ENCODE measurements at regions not wholly inside any gene's neighbourhood (a gene's known extent, or its start where the extent isn't known, plus 50 kb on each side); places are given as distances from the start of the nearest gene placed in this dataset.

DNA sequence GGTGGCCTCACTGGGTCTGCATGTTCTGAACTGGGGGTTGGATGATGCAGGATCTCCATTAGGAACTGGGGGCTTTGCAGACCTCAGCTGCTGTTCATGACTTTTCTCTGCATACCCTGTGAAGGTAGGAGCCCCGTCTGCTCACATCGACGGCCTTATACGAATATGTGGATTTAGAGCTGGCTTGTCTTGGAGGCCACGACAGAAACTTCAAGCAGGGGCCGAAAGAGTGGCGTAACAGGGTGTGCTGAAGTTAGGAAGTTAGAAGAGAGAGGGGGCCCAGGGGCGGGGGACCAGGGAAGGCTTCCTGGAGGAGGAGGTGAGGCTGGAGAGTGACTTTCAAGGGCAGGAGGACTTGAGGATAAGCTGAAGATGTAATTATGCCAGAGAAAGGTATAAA, 144.9 kb downstream of the TSN start:
- Histone ChIP-seq H3K9ac (ENCODE audit: low read depth, low read length) (no peak overlapping the region), H3K4me1 (ENCODE audit: insufficient read depth, low read length) (no peaks in the 10 kb centered on the region), H3K9me3 (ENCODE audit: insufficient read depth, low read depth, low read length) (no peaks in the 10 kb centered on the region), H3K27ac (ENCODE audit: low read depth, low read length) (no peak overlapping the region), H3K4me3 (ENCODE audit: low read length) (no peak overlapping the region), H3K27me3 (ENCODE audit: insufficient read depth, low read length) (no peaks in the 10 kb centered on the region), H3K36me3 (ENCODE audit: insufficient read depth, low read length) (no peaks in the 10 kb centered on the region)
- WGBS: 85% methylated on average over 8 of the region's 8 CpGs

DNA sequence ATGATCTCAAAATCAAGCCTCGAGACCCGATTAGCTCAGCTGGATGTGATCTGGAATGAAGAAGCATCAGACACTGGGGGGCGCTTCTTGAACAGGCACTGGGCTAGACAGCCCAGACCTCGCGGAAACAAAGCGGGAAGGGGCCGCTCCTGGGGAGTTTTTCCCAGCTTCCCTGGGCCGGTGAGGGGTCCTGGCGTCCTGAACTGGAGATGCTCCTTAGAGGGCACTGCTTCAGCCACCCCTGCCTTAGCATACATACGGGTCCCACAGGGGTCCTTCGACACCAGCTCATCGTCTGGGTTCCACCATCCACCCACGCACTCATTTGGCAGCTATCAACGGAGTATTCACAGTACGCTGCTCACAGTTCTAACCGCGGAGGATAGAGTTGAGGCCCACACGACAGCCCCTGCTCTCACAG, 146.7 kb downstream of the TSN start:
- no peak overlapping the region for H3K9ac ChIP-seq (ENCODE audit: low read depth, low read length)
- no peak overlapping the region for H3K4me3 ChIP-seq (ENCODE audit: low read length)
- no peak overlapping the region for H3K27ac ChIP-seq (ENCODE audit: low read depth, low read length)
- H3K36me3 ChIP-seq (ENCODE audit: insufficient read depth, low read length): no peaks in the 10 kb centered on the region
- no peaks in the 10 kb centered on the region for H3K4me1 ChIP-seq (ENCODE audit: insufficient read depth, low read length)
- WGBS: 90% methylated on average over 18 of the region's 18 CpGs
- H3K9me3 ChIP-seq (ENCODE audit: insufficient read depth, low read depth, low read length): no peaks in the 10 kb centered on the region
- no peaks in the 10 kb centered on the region for H3K27me3 ChIP-seq (ENCODE audit: insufficient read depth, low read length)

DNA sequence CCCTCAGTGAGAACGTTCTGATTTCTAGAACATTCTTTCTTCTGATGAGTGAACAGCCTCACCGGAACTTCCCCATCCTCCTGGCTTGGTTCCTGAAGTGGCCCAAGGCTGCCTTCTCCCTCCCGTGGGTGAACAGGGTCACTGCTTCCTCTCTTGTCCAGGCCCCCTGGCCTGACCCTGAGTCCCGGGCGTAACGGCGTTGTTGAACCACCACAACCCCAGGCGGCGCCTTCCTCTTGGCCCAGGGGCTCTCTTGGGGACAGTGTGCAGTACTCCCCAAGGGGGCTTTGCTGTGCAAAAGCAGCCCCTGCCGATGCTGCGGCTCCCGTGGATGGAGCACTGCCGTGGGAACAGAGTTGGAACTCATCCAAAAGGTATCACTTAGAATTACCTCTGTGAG, 147.2 kb downstream of the TSN start:
- no peaks in the 10 kb centered on the region for H3K27me3 ChIP-seq (ENCODE audit: insufficient read depth, low read length)
- 92% methylated on average over 13 of the region's 13 CpGs for WGBS
- H3K36me3 ChIP-seq (ENCODE audit: insufficient read depth, low read length): no peaks in the 10 kb centered on the region
- no peak overlapping the region for H3K4me3 ChIP-seq (ENCODE audit: low read length)
- no peaks in the 10 kb centered on the region for H3K9me3 ChIP-seq (ENCODE audit: insufficient read depth, low read depth, low read length)
- no peaks in the 10 kb centered on the region for H3K4me1 ChIP-seq (ENCODE audit: insufficient read depth, low read length)
- no peak overlapping the region for H3K27ac ChIP-seq (ENCODE audit: low read depth, low read length)
- no peak overlapping the region for H3K9ac ChIP-seq (ENCODE audit: low read depth, low read length)

DNA sequence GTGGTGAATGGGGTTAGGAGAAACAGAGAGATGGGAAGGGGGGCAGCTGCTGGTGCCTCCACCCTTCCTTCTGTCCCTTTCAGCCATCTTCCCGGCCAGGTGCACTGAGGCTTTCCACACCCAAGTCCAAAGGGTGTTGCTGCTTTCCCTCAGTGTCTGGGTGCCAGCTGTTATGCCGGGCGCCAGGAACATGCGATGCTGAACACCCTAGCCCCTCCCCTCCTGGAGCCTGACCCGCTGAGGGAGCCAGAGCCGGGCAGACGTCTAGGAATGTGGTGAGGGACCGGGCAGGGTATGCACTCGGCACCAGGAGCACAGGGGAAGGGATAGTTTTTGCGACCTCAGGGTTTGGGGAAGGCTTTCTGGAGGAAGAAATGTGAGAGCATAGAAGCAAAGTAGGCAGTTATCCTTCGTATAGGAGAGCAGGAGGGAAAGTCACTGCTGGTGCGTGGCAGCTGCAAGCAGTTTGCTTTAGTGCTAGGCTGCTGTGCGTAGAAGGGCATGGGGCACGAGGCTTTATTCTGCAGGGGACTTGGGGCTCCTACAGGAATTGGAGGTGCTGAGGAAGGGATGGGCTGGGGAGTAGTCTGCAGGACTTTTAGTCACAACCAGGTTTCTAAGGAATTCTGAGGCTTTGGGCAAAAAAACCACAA, 147.7 kb downstream of the TSN start:
- no peaks in the 10 kb centered on the region for H3K27me3 ChIP-seq (ENCODE audit: insufficient read depth, low read length)
- H3K4me3 ChIP-seq (ENCODE audit: low read length): no peak overlapping the region
- 87% methylated on average over 14 of the region's 14 CpGs for WGBS
- no peak overlapping the region for H3K27ac ChIP-seq (ENCODE audit: low read depth, low read length)
- H3K9ac ChIP-seq (ENCODE audit: low read depth, low read length): no peak overlapping the region
- no peaks in the 10 kb centered on the region for H3K4me1 ChIP-seq (ENCODE audit: insufficient read depth, low read length)
- no peaks in the 10 kb centered on the region for H3K9me3 ChIP-seq (ENCODE audit: insufficient read depth, low read depth, low read length)
- no peaks in the 10 kb centered on the region for H3K36me3 ChIP-seq (ENCODE audit: insufficient read depth, low read length)

DNA sequence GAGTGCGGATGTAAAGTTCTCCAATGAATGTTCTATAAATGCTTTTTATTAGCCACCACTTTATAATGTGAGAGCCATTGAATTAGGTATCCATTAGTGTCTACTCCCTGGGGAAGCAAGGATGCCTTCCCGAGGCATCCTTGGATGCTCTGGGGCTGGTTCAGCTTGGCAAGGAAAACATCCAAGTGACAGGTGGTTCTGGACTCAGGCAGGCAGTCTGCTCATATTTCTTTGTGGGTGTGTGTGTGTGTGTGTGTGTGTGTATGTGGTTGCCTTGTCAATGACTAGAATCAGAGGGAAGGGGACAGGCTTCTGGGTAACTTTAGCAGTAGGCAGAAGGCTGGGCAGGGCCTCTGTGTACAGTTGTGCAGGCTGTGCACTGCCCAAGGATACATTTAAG, 149.2 kb downstream of the TSN start:
- H3K4me1 ChIP-seq (ENCODE audit: insufficient read depth, low read length): no peaks in the 10 kb centered on the region
- WGBS: 97% methylated on average over 2 of the region's 2 CpGs
- H3K27ac ChIP-seq (ENCODE audit: low read depth, low read length): no peak overlapping the region
- H3K9me3 ChIP-seq (ENCODE audit: insufficient read depth, low read depth, low read length): no peaks in the 10 kb centered on the region
- H3K4me3 ChIP-seq (ENCODE audit: low read length): no peak overlapping the region
- H3K27me3 ChIP-seq (ENCODE audit: insufficient read depth, low read length): no peaks in the 10 kb centered on the region
- no peak overlapping the region for H3K9ac ChIP-seq (ENCODE audit: low read depth, low read length)
- no peaks in the 10 kb centered on the region for H3K36me3 ChIP-seq (ENCODE audit: insufficient read depth, low read length)

DNA sequence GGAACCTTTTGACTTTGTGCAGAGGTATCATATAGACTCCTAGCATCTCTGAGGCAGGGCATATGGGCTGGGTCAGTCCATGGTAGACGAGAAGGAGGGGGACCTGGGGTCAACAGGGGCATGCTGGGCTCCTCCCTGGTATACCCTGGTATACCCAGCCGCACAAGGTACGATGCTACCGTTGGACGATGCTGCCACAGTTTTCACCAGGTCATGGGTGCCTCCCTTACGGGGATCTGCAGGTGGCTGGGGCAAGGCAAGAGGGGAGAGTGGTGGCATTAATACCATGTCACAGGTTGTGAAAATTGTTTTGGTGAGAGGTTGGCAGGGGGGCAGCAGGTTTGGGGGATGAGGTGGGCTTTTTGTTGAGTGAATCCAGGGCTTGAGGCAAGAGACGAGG, 149.8 kb downstream of the TSN start:
- H3K4me1 ChIP-seq (ENCODE audit: insufficient read depth, low read length): no peaks in the 10 kb centered on the region
- H3K9me3 ChIP-seq (ENCODE audit: insufficient read depth, low read depth, low read length): no peaks in the 10 kb centered on the region
- H3K27ac ChIP-seq (ENCODE audit: low read depth, low read length): no peak overlapping the region
- H3K4me3 ChIP-seq (ENCODE audit: low read length): no peak overlapping the region
- no peaks in the 10 kb centered on the region for H3K27me3 ChIP-seq (ENCODE audit: insufficient read depth, low read length)
- 90% methylated on average over 7 of the region's 7 CpGs for WGBS
- H3K9ac ChIP-seq (ENCODE audit: low read depth, low read length): no peak overlapping the region
- H3K36me3 ChIP-seq (ENCODE audit: insufficient read depth, low read length): no peaks in the 10 kb centered on the region

DNA sequence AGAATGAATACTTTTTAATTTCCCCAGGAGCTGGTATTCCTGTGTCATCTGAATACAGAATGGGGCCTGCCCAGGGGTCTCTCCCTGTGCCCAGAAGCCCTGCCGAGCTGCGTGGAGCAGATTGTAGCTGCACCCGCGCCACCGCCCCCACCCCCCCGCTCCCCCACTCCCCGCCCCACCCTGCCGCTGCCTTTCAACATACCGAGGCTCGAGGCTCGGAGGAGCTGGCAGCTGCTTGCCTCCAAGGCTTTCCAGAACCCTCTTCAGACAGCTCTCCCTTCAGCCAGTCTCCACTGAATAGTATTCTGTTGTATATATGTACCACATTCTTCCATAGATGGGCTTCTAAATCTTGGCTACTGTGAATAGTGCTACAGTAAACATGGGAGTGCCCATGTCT, 150.7 kb downstream of the TSN start:
- Histone ChIP-seq H3K9ac (ENCODE audit: low read depth, low read length) (no peak overlapping the region), H3K36me3 (ENCODE audit: insufficient read depth, low read length) (no peaks in the 10 kb centered on the region), H3K27me3 (ENCODE audit: insufficient read depth, low read length) (no peaks in the 10 kb centered on the region), H3K4me1 (ENCODE audit: insufficient read depth, low read length) (no peaks in the 10 kb centered on the region), H3K27ac (ENCODE audit: low read depth, low read length) (no peak overlapping the region), H3K9me3 (ENCODE audit: insufficient read depth, low read depth, low read length) (no peaks in the 10 kb centered on the region), H3K4me3 (ENCODE audit: low read length) (no peak overlapping the region)
- WGBS: 95% methylated on average over 10 of the region's 11 CpGs

DNA sequence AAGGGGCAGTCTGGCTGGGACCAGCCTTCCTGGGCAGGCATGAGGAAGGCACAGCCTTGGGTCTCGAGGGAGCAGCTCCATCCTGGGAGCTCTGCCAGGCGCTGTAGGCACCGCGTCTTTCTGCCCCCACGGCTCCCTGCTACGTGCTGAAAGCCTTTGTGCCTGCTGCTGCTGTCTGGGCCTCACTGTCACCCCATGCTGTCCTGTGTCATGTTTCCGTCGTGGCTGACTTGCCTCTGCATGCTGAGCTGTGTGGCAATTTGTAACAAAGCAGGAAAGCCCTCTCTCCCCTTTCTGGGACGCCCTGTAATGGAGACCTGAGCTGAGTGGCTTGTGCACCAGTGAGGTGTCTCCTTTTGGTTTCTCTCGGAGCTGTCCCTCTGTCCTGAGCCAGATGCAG, 152.5 kb downstream of the TSN start:
- Histone ChIP-seq H3K4me1 (ENCODE audit: insufficient read depth, low read length) (no peaks in the 10 kb centered on the region), H3K9me3 (ENCODE audit: insufficient read depth, low read depth, low read length) (no peaks in the 10 kb centered on the region), H3K9ac (ENCODE audit: low read depth, low read length) (no peak overlapping the region), H3K36me3 (ENCODE audit: insufficient read depth, low read length) (no peaks in the 10 kb centered on the region), H3K4me3 (ENCODE audit: low read length) (no peak overlapping the region), H3K27me3 (ENCODE audit: insufficient read depth, low read length) (no peaks in the 10 kb centered on the region), H3K27ac (ENCODE audit: low read depth, low read length) (no peak overlapping the region)
- WGBS: 75% methylated on average over 10 of the region's 10 CpGs

DNA sequence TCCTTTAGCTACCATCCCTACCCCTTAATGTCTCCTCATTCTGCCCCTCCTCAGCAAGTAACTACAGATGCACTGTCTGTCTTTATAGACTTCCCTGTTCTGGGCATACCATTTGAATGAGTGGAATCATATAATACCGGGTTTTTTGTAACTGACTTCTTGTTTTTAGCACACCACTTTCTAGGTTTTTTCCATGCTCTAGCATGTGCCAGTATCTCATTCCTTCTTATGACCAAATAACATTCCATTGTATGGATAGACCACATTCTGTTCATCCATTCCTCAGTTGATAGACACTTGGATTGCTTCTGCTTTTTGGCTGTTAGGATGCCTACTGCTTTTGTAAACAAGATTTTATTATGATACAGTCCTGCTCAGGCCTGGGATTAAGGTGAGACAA, 154.7 kb downstream of the TSN start:
- Histone ChIP-seq H3K9me3 (ENCODE audit: insufficient read depth, low read depth, low read length) (no peaks in the 10 kb centered on the region), H3K9ac (ENCODE audit: low read depth, low read length) (no peak overlapping the region), H3K27me3 (ENCODE audit: insufficient read depth, low read length) (no peaks in the 10 kb centered on the region), H3K4me3 (ENCODE audit: low read length) (no peak overlapping the region), H3K4me1 (ENCODE audit: insufficient read depth, low read length) (no peaks in the 10 kb centered on the region), H3K27ac (ENCODE audit: low read depth, low read length) (no peak overlapping the region), H3K36me3 (ENCODE audit: insufficient read depth, low read length) (no peaks in the 10 kb centered on the region)
- 96% methylated on average over 1 of the region's 1 CpG for WGBS

DNA sequence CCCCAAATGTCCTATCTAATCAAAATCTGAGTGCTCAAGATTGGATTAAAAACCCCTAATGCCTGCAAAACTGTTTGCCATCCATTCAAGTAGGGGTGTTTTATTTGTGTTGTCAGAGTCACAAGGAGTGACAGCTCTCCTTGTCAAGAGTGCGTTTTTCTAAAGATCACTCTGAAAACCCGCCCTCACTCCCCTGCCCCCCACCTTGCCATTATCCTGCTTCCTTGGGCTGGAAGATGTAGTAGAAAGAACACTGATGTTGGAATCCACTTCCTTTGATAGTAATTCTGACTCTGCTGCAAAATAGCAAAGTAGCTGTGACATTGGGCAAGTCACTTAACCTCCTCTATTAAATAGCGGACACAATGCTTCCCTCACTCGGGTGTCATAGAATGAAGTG, 155.6 kb downstream of the TSN start:
- Histone ChIP-seq H3K9me3 (ENCODE audit: insufficient read depth, low read depth, low read length) (no peaks in the 10 kb centered on the region), H3K9ac (ENCODE audit: low read depth, low read length) (no peak overlapping the region), H3K4me1 (ENCODE audit: insufficient read depth, low read length) (no peaks in the 10 kb centered on the region), H3K27me3 (ENCODE audit: insufficient read depth, low read length) (no peaks in the 10 kb centered on the region), H3K36me3 (ENCODE audit: insufficient read depth, low read length) (no peaks in the 10 kb centered on the region), H3K27ac (ENCODE audit: low read depth, low read length) (no peak overlapping the region), H3K4me3 (ENCODE audit: low read length) (no peak overlapping the region)
- WGBS: 85% methylated on average over 2 of the region's 4 CpGs

DNA sequence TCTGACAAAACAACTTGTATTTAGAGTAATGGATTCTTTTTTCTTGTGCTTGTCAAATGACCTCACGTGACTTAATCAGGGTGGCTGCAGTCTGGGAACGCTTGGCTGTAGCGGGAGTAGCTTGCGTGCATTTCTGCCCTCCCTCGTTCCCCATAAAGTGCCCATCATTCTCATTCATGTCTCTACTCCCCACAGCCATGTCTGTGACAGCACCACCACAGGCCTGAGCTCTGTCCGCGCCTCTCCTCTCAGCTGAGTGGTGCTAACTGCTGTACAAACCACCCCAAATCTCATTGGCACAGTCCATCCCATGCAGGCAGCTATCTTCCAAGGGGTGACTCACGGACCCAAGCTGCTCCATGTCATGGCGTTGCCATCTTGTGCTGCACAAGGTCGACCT, 161.7 kb downstream of the TSN start:
- Histone ChIP-seq H3K9ac (ENCODE audit: low read depth, low read length) (no peak overlapping the region), H3K4me1 (ENCODE audit: insufficient read depth, low read length) (no peaks in the 10 kb centered on the region), H3K27ac (ENCODE audit: low read depth, low read length) (no peak overlapping the region), H3K9me3 (ENCODE audit: insufficient read depth, low read depth, low read length) (no peaks in the 10 kb centered on the region), H3K4me3 (ENCODE audit: low read length) (no peak overlapping the region), H3K27me3 (ENCODE audit: insufficient read depth, low read length) (no peaks in the 10 kb centered on the region), H3K36me3 (ENCODE audit: insufficient read depth, low read length) (no peaks in the 10 kb centered on the region)
- 93% methylated on average over 10 of the region's 10 CpGs for WGBS

DNA sequence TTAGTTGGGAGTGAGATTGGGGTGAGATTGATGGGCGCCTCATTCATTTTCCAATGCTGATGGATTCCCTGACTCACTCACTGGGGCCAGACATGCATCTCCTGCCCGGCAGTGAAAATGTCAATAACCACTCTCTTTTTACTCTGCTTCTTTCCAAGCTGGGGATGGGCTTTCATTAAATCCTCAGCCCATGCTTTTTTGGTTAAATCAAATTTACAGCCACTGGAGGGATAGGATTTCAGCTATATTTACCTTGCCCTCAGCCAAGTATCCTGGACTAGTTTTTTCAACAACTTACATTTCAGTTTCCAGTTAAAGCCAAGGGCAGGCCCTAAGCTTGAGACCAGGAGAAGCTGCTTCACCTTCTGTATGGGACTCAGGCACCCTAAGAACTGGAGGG, 162.8 kb downstream of the TSN start:
- H3K9ac ChIP-seq (ENCODE audit: low read depth, low read length): no peak overlapping the region
- no peaks in the 10 kb centered on the region for H3K9me3 ChIP-seq (ENCODE audit: insufficient read depth, low read depth, low read length)
- no peak overlapping the region for H3K4me3 ChIP-seq (ENCODE audit: low read length)
- 94% methylated on average over 2 of the region's 2 CpGs for WGBS
- H3K36me3 ChIP-seq (ENCODE audit: insufficient read depth, low read length): no peaks in the 10 kb centered on the region
- H3K4me1 ChIP-seq (ENCODE audit: insufficient read depth, low read length): no peaks in the 10 kb centered on the region
- no peaks in the 10 kb centered on the region for H3K27me3 ChIP-seq (ENCODE audit: insufficient read depth, low read length)
- no peak overlapping the region for H3K27ac ChIP-seq (ENCODE audit: low read depth, low read length)
